Heart left ventricle (tissue), 16 donors: ENCODE measurements at regions not wholly inside any gene's neighbourhood (a gene's known extent, or its start where the extent isn't known, plus 50 kb on each side); places are given as distances from the start of the nearest gene placed in this dataset.

Experiments used
- ATAC-seq, 4 donors: fragments of 200-7000 bp; cut with Tn5 transposase; one replicate each; pipeline ENCODE4 v1.9.1; 2020 to 2022; ENCODE audit warnings: moderate library complexity in 4 of 4, mild to moderate bottlenecking in 3 of 4, moderate number of reproducible peaks in 1 of 4
- DNase-seq, 5 donors: peaks; one replicate each; pipeline ENCODE4 v3.0.0-alpha.2; 2020
- H3K27ac ChIP-seq, 12 donors: fragments of 200-600 bp; sonication (generic) in 4 of 12; one replicate each; pipeline versions ENCODE4 v1.5.0 to v1.8.0; 2016 to 2022; ENCODE audit warnings: mild to moderate bottlenecking in 2 of 12
- H3K27me3 ChIP-seq, 9 donors: fragments of 200-600 bp; sonication (generic) in 2 of 9; one replicate each; pipeline versions ENCODE4 v1.5.1 to v1.8.0; 2016 to 2022; ENCODE audit warnings: mild to moderate bottlenecking in 3 of 9
- H3K36me3 ChIP-seq, 9 donors: fragments of 200-600 bp; sonication (generic) in 2 of 9; one replicate each; pipeline versions ENCODE4 v1.5.0 to v1.8.0; 2018 to 2022; ENCODE audit warnings: mild to moderate bottlenecking in 2 of 9
- H3K4me1 ChIP-seq, 12 donors: fragments of 200-600 bp; sonication (generic) in 4 of 12; one replicate each; pipeline versions ENCODE4 v1.5.0 to v1.8.0; 2016 to 2022; ENCODE audit warnings: mild to moderate bottlenecking in 3 of 12
- H3K4me3 ChIP-seq, 12 donors: fragments of 200-600 bp; sonication (generic) in 4 of 12; one replicate each; pipeline versions ENCODE4 v1.5.0 to v1.8.0; 2017 to 2022; ENCODE audit warnings: mild to moderate bottlenecking in 9 of 12, moderate library complexity in 4 of 12
- H3K9me3 ChIP-seq, 12 donors: fragments of 200-600 bp; sonication (generic) in 4 of 12; one replicate each; pipeline versions ENCODE4 v1.5.0 to v1.8.0; 2016 to 2022; ENCODE audit warnings: mild to moderate bottlenecking in 1 of 12
- POLR2A ChIP-seq, 2 donors: fragments of 450-650 bp; IDR thresholded peaks; one replicate each; pipeline ENCODE4 v1.6.1; 2017; ENCODE audit warnings: antibody characterized with exemption in 2 of 2, mild to moderate bottlenecking in 2 of 2, moderate library complexity in 2 of 2
- WGBS, 4 donors: extraction: QIAGEN DNeasy Blood & Tissue Kit in 2 of 4; methylation state at CpG; one replicate each; pipeline versions ENCODE4 v1.1.5 to v1.1.7; 2013 to 2018; 5-methylcytosine and 5-hydroxymethylcytosine counted together
- intact Hi-C, 10 donors: fragments of 100-400 bp; cut with DNase I; formaldehyde crosslinking; loops; one replicate each; pipeline versions ENCODE4 v1.11.1 to v1.14.2; 2022
- TF ChIP-seq, protein P1 (sequence below), 12 donors: fragments of 200-600 bp; sonication (generic) in 4 of 12; IDR thresholded peaks; one replicate each; pipeline versions ENCODE4 v1.5.0 to v1.8.0; 2018 to 2022; ENCODE audit warnings: antibody characterized with exemption in 12 of 12, mild to moderate bottlenecking in 5 of 12
- donor health status: ischemic (EF 13 %, LVEDD 7.1; RV severe dilation, severe dysfunction).
- donor health status: healthy with polysubstance abuse.
- donor health status: DM: no; HTN: yes; CAD: no.
- donor health status: DM: no; HTN: no; CAD: no.
- donor health status: ischemic (EF 25% LVEDD 6.9; RV normal size, moderate dysfunction).
- donor health status: ischemic (EF 25% LVEDD 5.7; RV mildly dilated, moderate dysfunction).
- donor health status: healthy.
- donor health status: DM: yes; HTN: yes; CAD: no.
- donor health status: ischemic (EF 35%, LVEDD 5.7; RV mildly dilated, moderate dysfunction).
- donor health status: nonischemic (EF 11% LVEDD 7.7; RV severe dilation, severe dysfunction).
- donor health status: DM: yes; HTN: yes; CAD: no.
- donor health status: PGD.
- donor health status: ischemic (EF 29% LVEDD 5.4; RV normal size, mild dysfunction).
- donor health status: nonischemic (EF 23%, LVEDD 6.1; RV moderate dilation, normal function).

DNA sequence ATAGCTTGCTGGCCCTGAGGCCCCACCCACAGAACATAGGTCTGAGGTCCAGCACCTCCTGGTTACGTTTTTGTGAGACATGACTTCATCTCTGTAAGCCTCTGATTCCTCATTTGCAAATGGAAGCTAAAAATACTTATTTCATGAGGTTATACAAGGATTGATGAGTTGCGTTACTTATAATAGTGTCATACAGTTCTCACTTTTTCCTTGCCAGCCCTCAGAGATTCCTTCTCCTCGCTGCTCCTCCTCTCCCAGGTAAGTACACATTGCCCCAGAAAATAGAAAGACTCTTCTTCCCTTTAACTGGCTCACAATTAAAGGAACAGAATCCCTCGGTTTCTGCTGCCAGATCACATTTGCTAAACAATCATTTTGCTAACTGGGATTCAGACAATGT is 739.2 kb downstream of the VRK1 start:
- H3K36me3 ChIP-seq: no peaks in the 10 kb centered on the region
- H3K4me3 ChIP-seq: no peak overlapping the region
- DNase-seq (no peak), ATAC-seq (no peak)
- TF ChIP-seq, protein P1, sequence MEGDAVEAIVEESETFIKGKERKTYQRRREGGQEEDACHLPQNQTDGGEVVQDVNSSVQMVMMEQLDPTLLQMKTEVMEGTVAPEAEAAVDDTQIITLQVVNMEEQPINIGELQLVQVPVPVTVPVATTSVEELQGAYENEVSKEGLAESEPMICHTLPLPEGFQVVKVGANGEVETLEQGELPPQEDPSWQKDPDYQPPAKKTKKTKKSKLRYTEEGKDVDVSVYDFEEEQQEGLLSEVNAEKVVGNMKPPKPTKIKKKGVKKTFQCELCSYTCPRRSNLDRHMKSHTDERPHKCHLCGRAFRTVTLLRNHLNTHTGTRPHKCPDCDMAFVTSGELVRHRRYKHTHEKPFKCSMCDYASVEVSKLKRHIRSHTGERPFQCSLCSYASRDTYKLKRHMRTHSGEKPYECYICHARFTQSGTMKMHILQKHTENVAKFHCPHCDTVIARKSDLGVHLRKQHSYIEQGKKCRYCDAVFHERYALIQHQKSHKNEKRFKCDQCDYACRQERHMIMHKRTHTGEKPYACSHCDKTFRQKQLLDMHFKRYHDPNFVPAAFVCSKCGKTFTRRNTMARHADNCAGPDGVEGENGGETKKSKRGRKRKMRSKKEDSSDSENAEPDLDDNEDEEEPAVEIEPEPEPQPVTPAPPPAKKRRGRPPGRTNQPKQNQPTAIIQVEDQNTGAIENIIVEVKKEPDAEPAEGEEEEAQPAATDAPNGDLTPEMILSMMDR (IDR thresholded peaks at IDR 0.05): no peak
- no peak for TF ChIP-seq POLR2A (IDR thresholded peaks at IDR 0.05)
- 58 to 62% (median 60%) methylated on average over 4 of the region's 4 CpGs for WGBS, 4 donors
- no peaks in the 10 kb centered on the region for H3K9me3 ChIP-seq
- intact Hi-C loops: no loop called here
- H3K27me3 ChIP-seq: peaks cover 0 to 17% (median 0%) of the 10 kb centered on the region in 9 donors
- H3K27ac ChIP-seq: no peak overlapping the region
- no peaks in the 10 kb centered on the region for H3K4me1 ChIP-seq

DNA sequence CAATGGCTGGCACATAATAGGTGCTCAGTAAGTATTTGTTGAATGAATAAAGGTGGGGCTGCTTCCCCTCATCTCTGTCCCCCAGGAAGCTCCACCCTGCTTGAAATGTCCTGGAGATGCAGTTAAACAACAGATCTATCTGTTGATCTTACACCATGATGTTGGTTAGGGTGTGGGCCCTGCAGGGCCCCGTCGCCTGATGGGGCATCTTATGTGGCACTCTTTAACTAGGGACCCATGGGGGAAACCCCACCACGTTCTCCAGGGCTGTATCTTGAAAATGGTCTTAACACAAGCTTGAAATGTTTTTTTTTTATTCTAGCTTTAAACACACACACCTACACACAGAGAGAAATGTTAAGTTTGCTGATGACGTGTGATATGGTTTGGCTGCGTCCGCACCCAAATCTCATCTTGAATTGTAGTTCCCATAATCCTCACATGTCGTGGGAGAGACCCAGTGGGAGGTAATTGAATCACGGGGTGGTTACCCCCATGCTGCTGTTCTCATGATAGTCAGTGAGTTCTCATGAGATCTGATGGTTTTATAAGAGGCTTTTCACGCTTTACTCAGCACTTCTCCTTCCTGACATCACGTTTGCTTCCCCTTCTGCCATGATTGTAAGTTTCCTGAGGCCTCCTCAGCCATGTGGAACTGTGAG is 741.7 kb downstream of the VRK1 start:
- no peak overlapping the region for H3K27ac ChIP-seq
- WGBS, 4 donors: 67 to 69% (median 68%) methylated on average over 10 of the region's 10 CpGs
- H3K27me3 ChIP-seq: peaks cover 0 to 8% (median 0%) of the 10 kb centered on the region in 9 donors
- H3K9me3 ChIP-seq: no peaks in the 10 kb centered on the region
- intact Hi-C loops: no loop called here
- peaks cover 0 to 9% (median 0%) of the 10 kb centered on the region in 12 donors for H3K4me1 ChIP-seq
- no peak for TF ChIP-seq POLR2A (IDR thresholded peaks at IDR 0.05)
- no peak overlapping the region for H3K4me3 ChIP-seq
- no peaks in the 10 kb centered on the region for H3K36me3 ChIP-seq
- DNase-seq (no peak), ATAC-seq (no peak)

DNA sequence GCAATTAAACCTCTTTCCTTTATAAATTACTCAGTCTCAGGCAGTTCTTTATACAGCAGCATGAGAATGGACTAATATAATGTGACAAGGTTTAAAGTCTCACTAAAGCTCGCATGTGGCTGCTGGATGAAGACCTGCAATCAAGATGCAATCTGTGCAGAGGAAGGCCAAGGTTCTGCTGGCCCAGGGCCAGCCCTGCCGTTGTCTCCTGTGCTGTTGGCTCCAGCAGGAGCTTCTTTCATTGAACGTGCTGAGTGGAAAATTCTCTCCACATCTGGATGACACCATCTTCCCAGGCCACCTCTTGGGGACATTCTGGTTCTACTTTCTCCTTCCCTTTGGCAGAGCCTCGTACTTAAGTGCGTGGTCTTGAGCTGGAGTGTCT is 742.2 kb downstream of the VRK1 start:
- Histone ChIP-seq H3K4me1 (peaks cover 0 to 13% (median 0%) of the 10 kb centered on the region in 12 donors), H3K27ac (no peak overlapping the region), H3K27me3 (peaks cover 0 to 8% (median 0%) of the 10 kb centered on the region in 9 donors), H3K9me3 (no peaks in the 10 kb centered on the region), H3K4me3 (no peak overlapping the region), H3K36me3 (no peaks in the 10 kb centered on the region)
- no peak for ATAC-seq
- 51 to 68% (median 62%) methylated on average over 5 of the region's 5 CpGs for WGBS, 4 donors
- TF ChIP-seq, protein P1 (IDR thresholded peaks at IDR 0.05): no peak
- TF ChIP-seq POLR2A (IDR thresholded peaks at IDR 0.05): no peak
- intact Hi-C loops: no loop called here
- DNase-seq: no peak

DNA sequence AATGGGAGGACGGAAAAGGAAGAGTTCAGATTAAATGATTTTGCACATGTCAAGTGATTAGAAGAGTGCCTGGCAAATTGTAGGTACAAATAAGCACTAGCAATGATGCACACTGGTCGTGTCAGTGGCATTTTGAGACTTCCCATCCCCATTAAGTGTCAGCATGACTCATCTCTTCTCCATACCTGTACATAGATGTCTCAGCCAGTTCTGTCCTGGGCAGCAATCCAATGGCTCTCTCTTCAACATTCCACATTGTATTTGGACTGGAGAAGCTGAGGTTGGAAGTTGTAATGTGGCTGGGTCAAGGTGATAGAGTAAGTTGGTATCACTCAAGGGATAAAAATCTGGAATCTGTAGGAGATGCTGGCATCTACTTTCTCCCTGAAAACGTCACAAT is 742.7 kb downstream of the VRK1 start:
- ATAC-seq (no peak), DNase-seq (no peak)
- Histone ChIP-seq H3K27ac (no peak overlapping the region), H3K36me3 (no peaks in the 10 kb centered on the region), H3K9me3 (no peaks in the 10 kb centered on the region), H3K4me1 (peaks cover 0 to 13% (median 0%) of the 10 kb centered on the region in 12 donors), H3K4me3 (no peak overlapping the region), H3K27me3 (peaks cover 0 to 11% (median 0%) of the 10 kb centered on the region in 9 donors)
- intact Hi-C loops: no loop called here
- TF ChIP-seq, protein P1 (IDR thresholded peaks at IDR 0.05): no peak
- no peak for TF ChIP-seq POLR2A (IDR thresholded peaks at IDR 0.05)
- WGBS, 4 donors: 61 to 74% (median 67%) methylated on average over 3 of the region's 3 CpGs

DNA sequence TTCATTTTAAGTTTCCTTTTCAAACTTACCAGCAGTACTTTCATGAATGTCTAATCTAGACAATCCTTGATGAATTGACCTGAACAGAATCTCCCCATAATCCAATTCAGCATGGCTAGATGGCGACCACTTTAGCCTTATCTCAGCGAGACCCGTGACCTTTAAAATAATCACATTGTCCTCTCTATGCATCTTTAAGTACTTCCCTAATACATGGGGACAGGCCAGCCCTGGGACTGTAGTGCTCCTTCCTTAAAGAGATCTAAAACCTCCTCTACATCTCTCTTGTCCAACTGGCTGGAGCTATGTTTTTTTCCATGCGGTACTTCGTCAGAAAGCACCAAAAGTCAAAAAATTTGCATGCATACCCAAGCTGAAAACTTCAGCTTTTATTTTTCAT is 746.0 kb downstream of the VRK1 start:
- H3K4me3 ChIP-seq: no peak overlapping the region
- intact Hi-C loops: no loop called here
- peak overlapping the region in 1 of 12 donors; percentile 67 for H3K27ac ChIP-seq
- ATAC-seq: no peak
- peaks cover 0 to 8% (median 0%) of the 10 kb centered on the region in 9 donors for H3K27me3 ChIP-seq
- DNase-seq: no peak
- no peaks in the 10 kb centered on the region for H3K9me3 ChIP-seq
- H3K36me3 ChIP-seq: no peaks in the 10 kb centered on the region
- TF ChIP-seq POLR2A (IDR thresholded peaks at IDR 0.05): no peak
- TF ChIP-seq, protein P1 (IDR thresholded peaks at IDR 0.05): no peak
- 54 to 63% (median 59%) methylated on average over 5 of the region's 5 CpGs for WGBS, 4 donors
- H3K4me1 ChIP-seq: peaks cover 0 to 13% (median 0%) of the 10 kb centered on the region in 12 donors
